Ectodermal cell (in vitro differentiated cells): ENCODE measurements at regions not wholly inside any gene's neighbourhood (a gene's known extent, or its start where the extent isn't known, plus 50 kb on each side); places are given as distances from the start of the nearest gene placed in this dataset.

Source experiments
- H3K27ac ChIP-seq: 2 replicates; pipeline ENCODE4 v1.7.0; 2013; ENCODE audit warnings: mild to moderate bottlenecking, low read depth, low read length; ENCODE audit not compliant: insufficient read depth, poor library complexity, severe bottlenecking
- H3K27me3 ChIP-seq: 2 replicates; pipeline ENCODE4 v1.7.0; 2013; ENCODE audit warnings: mild to moderate bottlenecking, low read length; ENCODE audit not compliant: insufficient read depth, control insufficient read depth, poor library complexity, severe bottlenecking
- H3K36me3 ChIP-seq: one replicate; pipeline ENCODE4 v1.7.0; 2013; ENCODE audit warnings: low read length; ENCODE audit not compliant: control insufficient read depth, insufficient read depth
- H3K4me1 ChIP-seq: one replicate; pipeline ENCODE4 v1.7.0; 2013; ENCODE audit warnings: low read length; ENCODE audit not compliant: control insufficient read depth, insufficient read depth
- H3K4me3 ChIP-seq: 2 replicates; pipeline ENCODE4 v1.7.0; 2013; ENCODE audit warnings: low read depth, low read length, control low read depth; ENCODE audit not compliant: insufficient read depth
- H3K9me3 ChIP-seq: 2 replicates; pipeline ENCODE4 v1.7.0; 2013; ENCODE audit warnings: mild to moderate bottlenecking, low read length, moderate library complexity; ENCODE audit not compliant: control insufficient read depth
- WGBS, 2 experiments: methylation state at CpG; one replicate each; pipeline ENCODE4 v1.1.7; 2013; ENCODE audit warnings: missing lambda C conversion rate in 2 of 2; 5-methylcytosine and 5-hydroxymethylcytosine counted together

DNA sequence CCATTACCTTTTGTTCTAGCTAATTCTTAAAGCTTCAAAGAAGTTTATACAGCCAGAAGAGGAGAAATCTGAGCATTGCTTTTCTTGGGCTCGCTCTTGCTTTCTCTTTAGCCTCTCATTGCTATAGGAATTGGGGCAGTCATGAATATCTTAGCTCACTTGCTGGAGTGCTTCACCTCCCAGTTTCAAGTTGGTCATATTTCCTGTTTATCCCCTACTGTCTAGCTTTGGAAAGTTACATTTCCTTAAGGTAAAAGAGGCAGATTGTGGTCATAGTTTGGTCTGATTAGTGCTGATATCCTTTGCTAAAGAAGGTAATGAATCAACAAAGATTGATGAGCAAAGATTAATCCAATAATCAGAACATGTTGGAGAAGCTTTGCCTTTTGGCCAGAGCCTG, 77.7 kb upstream of the GLI3 start:
- no peaks in the 10 kb centered on the region for H3K9me3 ChIP-seq
- no peak overlapping the region for H3K27ac ChIP-seq
- H3K4me1 ChIP-seq, result peaks cover 12% of the 10 kb centered on the region
- no peak overlapping the region for H3K4me3 ChIP-seq
- 93 to 96% methylated on average over 1 of the region's 1 CpG for WGBS, 2 experiments
- no peaks in the 10 kb centered on the region for H3K27me3 ChIP-seq
- no peaks in the 10 kb centered on the region for H3K36me3 ChIP-seq

DNA sequence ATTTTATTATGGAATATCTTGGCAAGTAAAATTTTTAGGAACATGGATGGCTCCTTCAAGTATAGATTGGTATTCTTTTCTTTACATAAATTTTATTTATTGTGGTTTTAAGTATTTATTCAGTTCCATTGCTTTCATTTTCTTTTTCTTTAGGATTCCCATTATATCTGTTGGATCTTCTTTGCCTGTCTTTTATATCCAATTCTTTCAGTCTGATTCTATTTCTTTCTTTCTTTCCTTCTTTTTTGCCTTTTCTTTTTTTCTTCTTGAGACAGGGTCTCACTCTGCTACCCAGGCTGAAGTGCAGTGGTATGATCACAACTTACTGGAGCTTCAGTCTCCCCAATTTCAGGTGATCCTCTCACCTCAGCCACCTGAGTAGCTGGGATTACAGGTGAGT, 74.2 kb upstream of the GLI3 start:
- H3K9me3 ChIP-seq, result no peaks in the 10 kb centered on the region
- no peaks in the 10 kb centered on the region for H3K27me3 ChIP-seq
- no peak overlapping the region for H3K4me3 ChIP-seq
- no peak overlapping the region for H3K27ac ChIP-seq
- H3K4me1 ChIP-seq, result peaks cover 12% of the 10 kb centered on the region
- no peaks in the 10 kb centered on the region for H3K36me3 ChIP-seq

DNA sequence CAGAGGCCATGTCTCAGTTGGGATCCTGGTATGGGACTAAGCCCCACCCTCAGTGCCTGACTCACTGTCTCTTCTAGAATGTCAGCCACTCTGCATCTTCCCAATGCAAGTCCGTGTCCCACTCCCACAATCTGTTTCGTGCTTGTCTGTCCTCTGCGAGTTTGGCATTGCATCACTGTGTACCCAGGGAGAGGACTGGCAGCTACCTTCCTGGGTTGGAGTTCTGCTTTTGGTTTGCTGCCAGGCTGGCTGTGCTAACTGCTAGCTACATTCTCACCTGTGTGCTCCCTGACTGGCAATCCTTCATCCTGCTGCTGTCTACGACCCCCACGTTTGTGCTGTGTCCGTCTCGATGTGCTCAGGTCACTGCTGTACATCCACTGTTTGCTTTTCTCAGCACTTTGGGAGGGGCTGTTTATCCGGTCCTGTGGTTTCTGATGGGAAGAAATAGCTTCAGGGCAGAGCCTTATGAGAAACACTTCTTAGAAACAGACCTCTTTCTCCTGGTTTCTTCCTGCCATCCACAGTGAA, 56.0 kb upstream of the GLI3 start:
- Histone ChIP-seq H3K36me3 (no peaks in the 10 kb centered on the region), H3K4me3 (no peak overlapping the region), H3K27ac (no peak overlapping the region), H3K27me3 (no peaks in the 10 kb centered on the region), H3K4me1 (no peaks in the 10 kb centered on the region), H3K9me3 (no peaks in the 10 kb centered on the region)
- 87 to 89% methylated on average over 8 of the region's 8 CpGs for WGBS, 2 experiments

DNA sequence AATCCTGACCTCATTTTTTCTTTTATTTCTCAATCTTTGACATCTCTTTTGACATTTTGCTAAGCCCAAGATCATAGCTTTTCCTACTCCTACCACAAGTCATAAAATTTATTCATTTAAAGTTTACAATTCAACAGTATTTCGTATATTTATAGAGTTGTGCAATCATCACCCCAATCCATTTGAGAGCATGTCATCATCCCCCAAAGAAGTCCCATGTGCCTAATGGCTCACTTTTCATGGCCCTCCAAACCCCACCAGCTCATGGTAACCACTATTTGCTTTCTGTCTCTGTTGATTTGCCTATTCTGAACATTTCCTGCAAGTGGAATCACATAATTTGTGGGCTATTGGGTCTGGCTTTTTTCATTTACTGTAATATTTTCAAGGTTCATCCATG, 52.5 kb upstream of the GLI3 start:
- no peaks in the 10 kb centered on the region for H3K4me1 ChIP-seq
- H3K36me3 ChIP-seq, result no peaks in the 10 kb centered on the region
- no peak overlapping the region for H3K4me3 ChIP-seq
- WGBS, 2 experiments, result 100% methylated on average over 1 of the region's 1 CpG
- no peaks in the 10 kb centered on the region for H3K9me3 ChIP-seq
- no peaks in the 10 kb centered on the region for H3K27me3 ChIP-seq
- no peak overlapping the region for H3K27ac ChIP-seq
